ENCODE measurements at regions not wholly inside any gene's neighbourhood (a gene's known extent, or its start where the extent isn't known, plus 50 kb on each side); places are given as distances from the start of the nearest gene placed in this dataset.

- no peak overlapping the region for H3K4me3 ChIP-seq (ENCODE audit: low read depth, low read length)
- no peak for TF ChIP-seq CTCF (conservative IDR thresholded peaks at IDR 0.05; ENCODE audit: low read depth, low read length)
- DNase-seq (ENCODE audit: low read depth), result no peak
These were observed 169.1 kb upstream of the ZPLD1 start for GRCh38 chr3:102265720-102266119.

GRCh38 chr3:102269406-102269805 is 165.4 kb upstream of the ZPLD1 start:
- no peak for DNase-seq (ENCODE audit: low read depth)
- TF ChIP-seq CTCF (conservative IDR thresholded peaks at IDR 0.05; ENCODE audit: low read depth, low read length), result no peak
- H3K4me3 ChIP-seq (ENCODE audit: low read depth, low read length), result no peak overlapping the region

- TF ChIP-seq CTCF (conservative IDR thresholded peaks at IDR 0.05; ENCODE audit: low read depth, low read length), result no peak
- no peak for DNase-seq (ENCODE audit: low read depth)
- no peak overlapping the region for H3K4me3 ChIP-seq (ENCODE audit: low read depth, low read length)
These were observed 144.6 kb upstream of the ZPLD1 start for GRCh38 chr3:102290241-102290640.

- no peak overlapping the region for H3K4me3 ChIP-seq (ENCODE audit: low read depth, low read length)
- TF ChIP-seq CTCF (conservative IDR thresholded peaks at IDR 0.05; ENCODE audit: low read depth, low read length), result no peak
- no peak for DNase-seq (ENCODE audit: low read depth)
These were observed 139.1 kb upstream of the ZPLD1 start for GRCh38 chr3:102295756-102296155.

GRCh38 chr3:102297072-102297658 is 137.7 kb upstream of the ZPLD1 start:
- DNase-seq (ENCODE audit: low read depth), result no peak
- no peak overlapping the region for H3K4me3 ChIP-seq (ENCODE audit: low read depth, low read length)
- TF ChIP-seq CTCF (conservative IDR thresholded peaks at IDR 0.05; ENCODE audit: low read depth, low read length), result no peak

- no peak for TF ChIP-seq CTCF (conservative IDR thresholded peaks at IDR 0.05; ENCODE audit: low read depth, low read length)
- DNase-seq (ENCODE audit: low read depth), result no peak
- no peak overlapping the region for H3K4me3 ChIP-seq (ENCODE audit: low read depth, low read length)
These were observed 135.5 kb upstream of the ZPLD1 start for GRCh38 chr3:102299125-102299877.
